OCI-LY7 (cell line): ENCODE measurements at regions not wholly inside any gene's neighbourhood (a gene's known extent, or its start where the extent isn't known, plus 50 kb on each side); places are given as distances from the start of the nearest gene placed in this dataset.
"Not testable (repeated sequence)": the region's sequence is repeated elsewhere in the genome, so short reads cannot be mapped to it uniquely, and the experiment has no call there.

Experiments used
- BruUV-seq: library from RNA; stranded (reverse); fragments of 400-500 nt; replicated peaks from 2 replicates; lab custom pipeline; 2021; lab: Mats Ljungman, UMichigan
- CTCF ChIA-PET: fragments of 300-600 bp; sonication (Branson Sonifier 250); formaldehyde crosslinking; loops from one replicate; lab custom pipeline; 2022; ENCODE audit warnings: antibody characterized with exemption; ENCODE audit not compliant: unreplicated experiment; lab: Charles Lee
- POLR2A ChIA-PET: fragments of 300-600 bp; sonication (Branson Sonifier 250); formaldehyde crosslinking; loops from one replicate; lab custom pipeline; 2022; ENCODE audit warnings: antibody characterized with exemption; lab: Charles Lee
- DNase-seq: peaks from one replicate; pipeline ENCODE4 v3.0.0-alpha.2; 2015; ENCODE audit warnings: low spot score
- H2AFZ ChIP-seq: fragments of 200-600 bp; sonication (generic), shearing (Covaris generic); 2 replicates; pipeline ENCODE4 v1.6.1; 2014; ENCODE audit warnings: mild to moderate bottlenecking, antibody characterized with exemption, low read length, moderate library complexity
- H3K27ac ChIP-seq: fragments of 200-600 bp; sonication (generic); 2 replicates; pipeline ENCODE4 v1.5.1; 2014; ENCODE audit warnings: mixed run types, low read depth, mild to moderate bottlenecking, moderate library complexity, low read length, inconsistent platforms; ENCODE audit not compliant: poor library complexity, severe bottlenecking
- H3K36me3 ChIP-seq: fragments of 200-600 bp; sonication (generic); 2 replicates; pipeline ENCODE4 v1.6.1; 2014; ENCODE audit warnings: mild to moderate bottlenecking, antibody characterized with exemption, low read length, moderate library complexity, mixed read lengths; ENCODE audit not compliant: insufficient read depth
- H3K4me1 ChIP-seq: fragments of 200-600 bp; sonication (generic); 2 replicates; pipeline ENCODE4 v1.5.1; 2014; ENCODE audit warnings: mild to moderate bottlenecking, low read length; ENCODE audit not compliant: insufficient read depth, poor library complexity, severe bottlenecking
- H3K4me2 ChIP-seq: fragments of 200-600 bp; sonication (generic); 2 replicates; pipeline ENCODE4 v1.6.1; 2014; ENCODE audit warnings: mild to moderate bottlenecking, low read length
- H3K4me3 ChIP-seq: fragments of 200-600 bp; sonication (generic); 2 replicates; pipeline ENCODE4 v1.5.1; 2014; ENCODE audit warnings: mild to moderate bottlenecking, low read depth, low read length; ENCODE audit not compliant: poor library complexity, severe bottlenecking
- H3K79me2 ChIP-seq: fragments of 200-600 bp; sonication (generic); 2 replicates; pipeline ENCODE4 v1.6.1; 2016; ENCODE audit warnings: low read depth, mild to moderate bottlenecking, low read length, moderate library complexity, mixed read lengths; ENCODE audit not compliant: insufficient read depth
- H3K9me2 ChIP-seq: fragments of 200-600 bp; sonication (generic); 2 replicates; pipeline ENCODE4 v1.6.1; 2016; ENCODE audit warnings: mild to moderate bottlenecking, low read length, mixed read lengths; ENCODE audit not compliant: insufficient read depth
- H3K9me3 ChIP-seq: fragments of 200-600 bp; sonication (generic); 2 replicates; pipeline ENCODE4 v1.6.1; 2014; ENCODE audit warnings: mild to moderate bottlenecking, mixed run types, low read length, mixed read lengths
- H4K20me1 ChIP-seq: fragments of 200-600 bp; sonication (generic); 2 replicates; pipeline ENCODE4 v1.6.1; 2014; ENCODE audit warnings: mild to moderate bottlenecking, antibody characterized with exemption, low read length, moderate library complexity, mixed read lengths; ENCODE audit not compliant: insufficient read depth
- intact Hi-C: fragments of 100-400 bp; cut with micrococcal nuclease; formaldehyde crosslinking; loops from one replicate; pipeline ENCODE4 v1.10.0; 2022; ENCODE audit not compliant: unreplicated experiment

GRCh38 chr2:87568554-87569278 is 179.2 kb upstream of the PLGLB2 start:
- CTCF ChIA-PET, H3K36me3 ChIP-seq, H3K79me2 ChIP-seq, BruUV-seq, intact Hi-C loops, H3K4me2 ChIP-seq, H3K4me3 ChIP-seq, POLR2A ChIA-PET, H3K9me2 ChIP-seq, H2AFZ ChIP-seq, H3K27ac ChIP-seq, H3K4me1 ChIP-seq, H3K9me3 ChIP-seq, H4K20me1 ChIP-seq, DNase-seq: not testable (repeated sequence)

DNA sequence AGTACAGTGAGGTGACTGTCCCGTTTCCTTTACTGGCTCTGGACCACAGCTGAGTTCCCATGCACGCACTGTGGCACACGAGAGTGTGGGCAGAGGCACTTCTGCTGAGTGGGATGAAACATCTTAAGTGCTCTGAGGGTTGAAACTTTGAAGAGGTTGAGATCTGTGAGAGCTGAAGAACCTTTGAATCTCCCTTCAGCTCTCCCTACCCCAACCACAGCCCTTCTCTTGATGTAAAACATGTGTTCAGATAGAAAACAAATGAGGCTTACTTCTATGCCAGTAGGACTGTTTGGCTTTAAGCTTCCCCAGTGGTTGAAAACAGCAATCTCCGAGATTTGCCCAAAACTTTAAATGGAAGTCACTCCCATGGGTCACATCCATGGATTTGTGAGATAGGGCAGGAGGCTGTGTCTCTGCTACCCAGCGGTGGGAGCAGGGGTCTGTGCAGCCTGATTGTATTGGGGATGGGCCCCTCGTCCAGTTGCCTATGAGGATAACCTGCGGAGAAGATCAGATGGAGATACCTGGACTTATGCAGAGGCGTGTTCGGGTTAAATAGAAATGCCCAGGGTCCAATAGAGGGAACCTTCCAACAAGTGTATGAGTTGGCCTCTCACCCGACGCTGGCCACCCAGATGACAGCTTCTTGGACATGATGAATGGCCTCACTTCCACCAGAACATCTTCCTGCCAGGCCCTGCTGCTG is 178.0 kb upstream of the PLGLB2 start:
- H4K20me1 ChIP-seq, H3K79me2 ChIP-seq, H3K36me3 ChIP-seq, intact Hi-C loops, H2AFZ ChIP-seq, H3K4me2 ChIP-seq, H3K9me3 ChIP-seq, H3K9me2 ChIP-seq, H3K4me3 ChIP-seq, BruUV-seq, CTCF ChIA-PET, H3K27ac ChIP-seq, DNase-seq, POLR2A ChIA-PET, H3K4me1 ChIP-seq: not testable (repeated sequence)

DNA sequence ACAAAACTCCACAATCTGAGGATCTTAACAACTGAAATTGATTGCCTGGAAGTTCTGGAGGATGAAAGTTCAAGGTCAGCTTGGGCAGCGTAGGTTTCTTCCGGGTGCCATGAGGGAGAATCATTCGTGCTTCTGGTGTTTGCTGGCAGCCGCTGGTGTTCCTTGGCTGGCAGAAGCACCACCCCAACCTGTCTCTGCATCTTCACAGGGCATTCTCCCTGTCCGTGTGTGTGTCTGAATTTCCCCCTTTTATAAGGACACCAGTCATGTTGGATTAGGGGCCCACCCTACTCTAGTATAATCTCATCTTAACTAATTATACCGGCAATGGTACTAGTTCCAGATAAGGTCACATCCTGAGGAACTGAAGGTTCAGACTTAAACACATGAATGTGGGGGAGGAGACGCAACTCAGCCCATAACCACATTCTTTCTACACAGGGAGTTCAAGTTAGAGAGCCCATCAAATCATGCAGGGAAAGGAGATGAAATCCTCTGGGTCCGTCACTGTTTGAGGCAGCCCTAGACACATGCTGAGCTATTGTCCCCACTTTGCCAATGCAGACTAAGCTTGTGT is 175.9 kb upstream of the PLGLB2 start:
- H4K20me1 ChIP-seq, CTCF ChIA-PET, H3K4me3 ChIP-seq, H3K79me2 ChIP-seq, POLR2A ChIA-PET, H2AFZ ChIP-seq, H3K36me3 ChIP-seq, H3K4me1 ChIP-seq, BruUV-seq, H3K27ac ChIP-seq, H3K9me3 ChIP-seq, intact Hi-C loops, H3K9me2 ChIP-seq, H3K4me2 ChIP-seq, DNase-seq: not testable (repeated sequence)

DNA sequence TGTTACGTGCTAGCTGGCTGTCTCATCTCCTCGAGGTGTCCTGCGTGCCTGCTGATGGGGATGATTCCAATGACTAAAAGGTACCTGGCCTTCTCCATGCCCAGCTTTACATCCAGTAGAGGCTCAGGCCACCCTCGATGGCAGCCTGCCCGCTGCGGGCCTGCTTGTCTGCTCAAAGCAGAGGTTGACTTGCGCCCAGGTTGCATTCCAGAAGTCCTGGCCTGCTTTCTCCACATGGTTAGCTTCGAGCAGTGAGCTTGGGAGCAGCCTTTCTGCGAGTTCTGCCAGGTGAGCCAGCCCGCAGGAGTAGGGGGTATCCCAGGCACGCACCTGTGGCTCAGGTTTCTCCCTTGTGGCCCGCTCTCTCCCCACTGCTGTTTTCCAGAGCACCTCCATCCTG is 175.0 kb upstream of the PLGLB2 start:
- H3K9me2 ChIP-seq, H2AFZ ChIP-seq, H3K4me2 ChIP-seq, H3K79me2 ChIP-seq, DNase-seq, H3K4me3 ChIP-seq, BruUV-seq, H3K36me3 ChIP-seq, H3K4me1 ChIP-seq, H3K9me3 ChIP-seq, H4K20me1 ChIP-seq, CTCF ChIA-PET, intact Hi-C loops, POLR2A ChIA-PET, H3K27ac ChIP-seq: not testable (repeated sequence)

DNA sequence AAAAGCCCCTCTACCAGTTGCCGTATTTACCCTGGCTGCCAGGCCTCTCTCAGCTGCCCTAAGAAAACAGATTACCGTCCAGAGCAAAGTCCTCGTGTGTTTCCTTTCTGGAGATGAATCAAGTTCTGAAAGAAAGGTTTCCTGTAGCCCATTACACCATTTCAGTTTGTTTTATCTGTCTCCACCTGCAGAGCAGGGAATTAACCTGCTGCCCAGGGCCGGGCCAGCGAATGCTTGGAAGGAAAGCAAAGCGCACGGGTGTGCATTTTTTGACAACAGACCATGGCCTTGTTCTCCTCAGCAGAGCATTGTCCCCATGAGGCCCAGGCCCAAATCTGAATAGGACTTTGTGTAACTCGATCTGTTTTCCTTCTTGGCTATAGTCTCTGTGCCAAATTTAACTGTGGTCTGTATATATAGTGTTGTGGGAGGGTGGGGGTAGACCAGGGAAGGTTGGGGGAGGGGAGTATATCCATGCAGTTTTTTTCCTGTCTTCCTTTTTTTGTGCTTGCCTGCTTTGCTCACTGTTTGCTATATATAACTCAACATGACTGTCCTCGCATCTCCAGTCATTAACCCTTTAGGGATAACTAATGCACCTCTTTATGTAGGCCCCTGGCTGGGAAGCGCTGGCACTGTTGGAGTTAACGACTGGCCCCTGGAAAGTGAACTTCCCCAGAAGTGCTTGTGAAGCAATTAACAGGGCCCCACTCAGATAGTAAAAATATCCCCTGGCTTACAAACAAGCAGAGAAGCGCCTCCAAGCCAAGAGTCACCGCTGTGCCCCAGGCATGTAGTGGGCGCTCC is 174.3 kb upstream of the PLGLB2 start:
- BruUV-seq, intact Hi-C loops, DNase-seq: not testable (repeated sequence)

More for the DNA sequence above, 174.3 kb upstream of the PLGLB2 start:
- POLR2A ChIA-PET, H3K36me3 ChIP-seq, H3K4me2 ChIP-seq, H3K9me3 ChIP-seq, H2AFZ ChIP-seq, H3K79me2 ChIP-seq, H3K4me1 ChIP-seq, CTCF ChIA-PET, H3K27ac ChIP-seq, H3K9me2 ChIP-seq, H3K4me3 ChIP-seq, H4K20me1 ChIP-seq: not testable (repeated sequence)
